Fibroblast of lung (primary cell): ENCODE measurements at regions not wholly inside any gene's neighbourhood (a gene's known extent, or its start where the extent isn't known, plus 50 kb on each side); places are given as distances from the start of the nearest gene placed in this dataset.

ENCODE experiments used
- DNase-seq, 2 donors: peaks; one replicate each; pipeline versions ENCODE4 v3.0.0 to v3.0.0-alpha.2; 2010; ENCODE audit warnings: low read depth in 2 of 2
- H2AFZ ChIP-seq: 2 replicates; pipeline ENCODE4 v1.5.1; 2012; ENCODE audit warnings: low read length, control low read depth, inconsistent platforms
- H3K27ac ChIP-seq: 2 replicates; pipeline ENCODE4 v1.5.1; 2011; ENCODE audit warnings: low read length, control low read depth; ENCODE audit not compliant: insufficient read depth
- H3K27me3 ChIP-seq: 2 replicates; pipeline ENCODE4 v1.5.1; 2011; ENCODE audit warnings: mild to moderate bottlenecking, low read length; ENCODE audit not compliant: control insufficient read depth, insufficient read depth
- H3K36me3 ChIP-seq: 2 replicates; pipeline ENCODE4 v1.5.1; 2011; ENCODE audit warnings: low read length; ENCODE audit not compliant: control insufficient read depth, insufficient read depth
- H3K4me1 ChIP-seq: 2 replicates; pipeline ENCODE4 v1.5.1; 2011; ENCODE audit warnings: low read length; ENCODE audit not compliant: control insufficient read depth, insufficient read depth; ENCODE audit errors: extremely low read depth
- H3K4me2 ChIP-seq: 2 replicates; pipeline ENCODE4 v1.5.1; 2011; ENCODE audit warnings: low read length, control low read depth; ENCODE audit not compliant: insufficient read depth; ENCODE audit errors: extremely low read depth
- H3K4me3 ChIP-seq, 4 experiments: fragments of 200-600 bp in 1 of 4; sonication (generic) in 1 of 4; replicated peaks in 1 of 4; 2 replicates each; pipeline ENCODE4 v1.5.1; 2011 to 2016; ENCODE audit warnings: low read length in 4 of 4, low read depth in 3 of 4, mild to moderate bottlenecking in 3 of 4, control low read depth in 2 of 4, inconsistent platforms in 1 of 4, mixed read lengths in 1 of 4; ENCODE audit not compliant: insufficient read depth in 1 of 4; ENCODE audit errors: control extremely low read depth in 1 of 4
- H3K79me2 ChIP-seq: 2 replicates; pipeline ENCODE4 v1.5.1; 2012; ENCODE audit warnings: mild to moderate bottlenecking, low read length, inconsistent platforms; ENCODE audit not compliant: control insufficient read depth, insufficient read depth
- H3K9ac ChIP-seq: 2 replicates; pipeline ENCODE4 v1.5.1; 2011; ENCODE audit warnings: mild to moderate bottlenecking, low read length, control low read depth; ENCODE audit not compliant: insufficient read depth
- H3K9me3 ChIP-seq: 2 replicates; pipeline ENCODE4 v1.5.1; 2012; ENCODE audit warnings: low read depth, low read length; ENCODE audit not compliant: control insufficient read depth, insufficient read depth
- H4K20me1 ChIP-seq: 2 replicates; pipeline ENCODE4 v1.5.1; 2011; ENCODE audit warnings: low read length; ENCODE audit not compliant: control insufficient read depth, insufficient read depth; ENCODE audit errors: extremely low read depth
- CTCF ChIP-seq, 2 donors: IDR thresholded peaks in 1 of 2; conservative IDR thresholded peaks in 1 of 2; 1 replicate in 1 of 2; 2 replicates in 1 of 2; pipeline ENCODE4 v1.5.1; 2011 to 2012; ENCODE audit warnings: low read length in 2 of 2, control low read depth in 1 of 2, inconsistent platforms in 1 of 2, low read depth in 1 of 2, mild to moderate bottlenecking in 1 of 2
- EZH2 ChIP-seq: IDR thresholded peaks from 2 replicates; pipeline ENCODE4 v1.5.1; 2012; ENCODE audit warnings: low read length, control low read depth, mild to moderate bottlenecking; ENCODE audit errors: missing control alignments

- no peak overlapping the region for H3K4me3 ChIP-seq
Observed at GRCh38 chr5:74146796-74147195, 493.7 kb downstream of the ENC1 start.

DNA sequence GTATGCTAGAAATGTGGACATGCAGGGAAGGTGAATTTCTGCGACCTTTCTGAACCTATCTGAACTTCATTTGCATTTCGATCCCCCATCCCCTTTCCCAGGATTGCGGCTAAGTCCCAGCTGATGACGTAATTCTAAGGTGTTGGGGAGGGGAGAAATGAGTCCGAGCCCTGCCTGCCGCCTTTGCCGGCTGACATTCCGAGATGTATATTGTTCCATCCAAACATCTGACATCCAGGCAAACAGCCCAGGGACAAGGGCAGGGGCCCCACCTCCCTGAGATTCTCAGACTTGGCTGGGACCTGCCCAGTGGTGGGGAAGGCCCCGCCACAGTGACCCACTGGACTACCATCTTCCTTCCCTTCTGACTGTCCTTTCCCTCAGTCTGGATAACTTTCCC lies 494.6 kb downstream of the ENC1 start:
- Histone ChIP-seq H3K27ac (no peak overlapping the region), H3K27me3 (no peaks in the 10 kb centered on the region), H4K20me1 (no peaks in the 10 kb centered on the region), H3K79me2 (no peaks in the 10 kb centered on the region), H3K4me2 (no peak overlapping the region), H3K9me3 (no peaks in the 10 kb centered on the region), H2AFZ (no peak overlapping the region), H3K9ac (no peak overlapping the region), H3K4me1 (no peaks in the 10 kb centered on the region), H3K36me3 (no peaks in the 10 kb centered on the region), H3K4me3 (no peak overlapping the region)
- DNase-seq, result no peak
- TF ChIP-seq CTCF (conservative IDR thresholded peaks at IDR 0.05 in 1 of 2, IDR thresholded peaks at IDR 0.05 in 1 of 2; ENCODE audit: low read depth in 1 of 2, low read length in 2 of 2) (no peak), EZH2 (no peak)

More at GRCh38 chr5:74146796-74147195, 493.7 kb downstream of the ENC1 start:
- no peak overlapping the region for H3K27ac ChIP-seq
- H3K27me3 ChIP-seq, result no peaks in the 10 kb centered on the region
- H3K79me2 ChIP-seq, result no peaks in the 10 kb centered on the region
- no peak overlapping the region for H3K9ac ChIP-seq
- H3K9me3 ChIP-seq, result no peaks in the 10 kb centered on the region
- DNase-seq, result no peak
- no peaks in the 10 kb centered on the region for H3K4me1 ChIP-seq
- no peak for TF ChIP-seq CTCF (conservative IDR thresholded peaks at IDR 0.05 in 1 of 2, IDR thresholded peaks at IDR 0.05 in 1 of 2; ENCODE audit: low read depth in 1 of 2, low read length in 2 of 2)
- TF ChIP-seq EZH2, result no peak
- no peaks in the 10 kb centered on the region for H4K20me1 ChIP-seq
- H3K4me2 ChIP-seq, result no peak overlapping the region
- no peaks in the 10 kb centered on the region for H3K36me3 ChIP-seq
- H2AFZ ChIP-seq, result no peak overlapping the region

- Histone ChIP-seq H2AFZ (no peak overlapping the region), H3K79me2 (no peaks in the 10 kb centered on the region), H3K4me2 (no peak overlapping the region), H3K9ac (no peak overlapping the region), H3K27ac (no peak overlapping the region), H3K4me1 (no peaks in the 10 kb centered on the region), H3K27me3 (no peaks in the 10 kb centered on the region), H3K36me3 (no peaks in the 10 kb centered on the region), H4K20me1 (no peaks in the 10 kb centered on the region), H3K4me3 (no peak overlapping the region), H3K9me3 (no peaks in the 10 kb centered on the region)
- DNase-seq, result no peak
- TF ChIP-seq CTCF (conservative IDR thresholded peaks at IDR 0.05 in 1 of 2, IDR thresholded peaks at IDR 0.05 in 1 of 2; ENCODE audit: low read depth in 1 of 2, low read length in 2 of 2) (no peak), EZH2 (no peak)
Observed at GRCh38 chr5:74143721-74144330, 496.7 kb downstream of the ENC1 start.
